Loucy (cell line): ENCODE measurements at regions not wholly inside any gene's neighbourhood (a gene's known extent, or its start where the extent isn't known, plus 50 kb on each side); places are given as distances from the start of the nearest gene placed in this dataset.

Source experiments
- CTCF ChIP-seq: fragments of 200-600 bp; sonication (generic); conservative IDR thresholded peaks from 2 replicates; pipeline ENCODE4 v1.5.1; 2014; ENCODE audit warnings: mild to moderate bottlenecking, antibody characterized with exemption, low read length
- EZH2phosphoT487 ChIP-seq: fragments of 200-600 bp; IDR thresholded peaks from 2 replicates; pipeline ENCODE4 v1.6.1; 2018; ENCODE audit warnings: antibody characterized with exemption, mild to moderate bottlenecking, moderate library complexity, borderline replicate concordance

DNA sequence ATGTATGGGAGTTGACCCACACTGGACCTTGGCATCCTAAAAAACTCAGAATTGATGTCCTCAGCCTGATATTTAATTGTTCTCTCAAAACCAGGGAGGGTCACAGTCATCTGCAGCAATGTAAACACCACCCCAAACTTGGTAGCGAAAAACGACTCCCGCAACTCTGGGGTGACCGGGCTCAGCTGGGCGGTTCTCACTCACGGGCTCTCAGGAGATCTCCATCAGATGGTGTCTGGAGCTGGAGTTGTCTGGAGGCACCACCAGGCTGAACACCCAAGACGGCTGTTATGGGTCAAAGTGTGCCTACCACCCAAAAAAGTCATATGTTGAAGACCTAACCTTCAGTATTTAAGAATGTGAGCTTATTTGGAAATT is 50.9 kb upstream of the NXT1 start:
- TF ChIP-seq CTCF: no peak
- TF ChIP-seq EZH2phosphoT487: no peak
